ENCODE measurements at regions not wholly inside any gene's neighbourhood (a gene's known extent, or its start where the extent isn't known, plus 50 kb on each side); places are given as distances from the start of the nearest gene placed in this dataset.
"Not testable (repeated sequence)": the region's sequence is repeated elsewhere in the genome, so short reads cannot be mapped to it uniquely, and the experiment has no call there.

DNA sequence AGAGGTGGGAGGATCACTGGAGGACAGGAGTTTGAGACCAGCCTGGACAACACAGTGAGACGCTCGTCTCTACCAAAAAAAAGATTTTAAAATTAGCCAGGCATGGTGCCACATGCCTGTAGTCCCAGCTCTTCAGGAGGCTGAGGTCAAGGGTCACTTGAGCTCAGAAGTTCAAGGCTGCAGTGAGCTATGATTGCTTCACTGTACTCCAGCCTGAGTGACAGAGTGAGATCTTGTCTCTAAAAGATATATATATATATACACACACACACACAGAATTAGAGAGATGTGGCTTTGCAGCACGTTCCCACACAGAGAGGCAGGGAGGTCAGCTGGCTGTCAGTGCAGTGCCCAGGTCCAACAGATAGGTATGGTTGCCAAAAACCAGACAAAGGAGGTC lies 363.4 kb downstream of the BCL2L11 start:
- DNase-seq, result not testable (repeated sequence)

DNA sequence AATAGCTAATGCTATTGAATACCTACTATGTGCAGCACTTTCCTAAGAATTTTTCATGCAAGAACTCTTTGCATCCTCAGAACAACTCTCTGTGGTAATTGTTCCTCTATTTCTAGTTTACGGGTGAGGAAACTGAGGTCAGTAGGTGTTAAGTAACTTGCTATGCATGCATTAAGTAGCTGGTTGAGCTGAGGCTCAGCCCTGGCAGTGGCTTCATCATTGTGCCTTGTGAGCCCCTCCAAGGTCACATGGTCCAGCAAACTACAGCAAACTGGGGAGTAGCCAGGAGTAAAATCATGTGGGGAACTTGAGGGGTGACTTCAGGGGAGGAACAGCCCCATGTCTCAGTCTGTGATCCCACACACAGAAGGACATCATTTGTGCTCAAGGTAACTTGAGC lies 365.2 kb downstream of the BCL2L11 start:
- DNase-seq, result not testable (repeated sequence)

DNA sequence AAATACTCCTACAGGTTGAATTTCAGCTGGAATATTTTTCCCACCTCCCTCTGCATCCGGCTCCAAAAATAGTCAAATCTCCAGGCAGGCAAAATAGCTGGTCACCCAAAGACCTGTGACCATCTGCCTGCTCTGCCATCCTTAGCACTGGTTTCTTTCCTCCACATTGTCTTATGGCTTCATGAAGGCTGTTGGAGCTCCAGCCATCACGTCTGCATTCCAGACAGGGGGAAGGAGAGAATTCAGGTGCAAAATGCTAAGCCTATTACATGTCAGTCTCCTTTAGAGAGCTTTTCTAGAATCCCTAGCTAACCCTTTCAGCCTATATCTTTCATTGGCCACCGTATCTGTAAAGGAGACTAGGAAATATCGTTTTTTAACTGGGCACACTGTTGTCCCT lies 367.7 kb downstream of the BCL2L11 start:
- DNase-seq, result not testable (repeated sequence)

DNA sequence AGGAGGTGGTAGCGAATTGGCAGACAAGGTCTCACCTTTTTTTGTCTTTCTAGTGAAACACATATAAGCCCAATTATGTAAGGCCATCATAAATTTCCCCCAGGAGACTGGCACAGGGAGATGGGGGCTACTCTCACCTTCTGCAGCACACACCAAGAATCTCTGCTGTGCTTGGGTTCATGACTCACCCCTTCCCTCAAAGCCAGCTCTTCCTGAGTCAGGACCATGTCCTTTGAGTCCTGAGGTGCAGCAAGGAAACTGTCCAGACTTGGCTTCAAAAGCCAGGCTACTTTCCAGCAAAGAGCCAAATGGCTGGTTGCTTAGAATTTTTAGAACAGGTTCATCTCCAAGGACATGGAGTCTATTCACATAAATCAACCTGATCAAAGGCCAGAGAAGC lies 368.7 kb downstream of the BCL2L11 start:
- not testable (repeated sequence) for DNase-seq

DNA sequence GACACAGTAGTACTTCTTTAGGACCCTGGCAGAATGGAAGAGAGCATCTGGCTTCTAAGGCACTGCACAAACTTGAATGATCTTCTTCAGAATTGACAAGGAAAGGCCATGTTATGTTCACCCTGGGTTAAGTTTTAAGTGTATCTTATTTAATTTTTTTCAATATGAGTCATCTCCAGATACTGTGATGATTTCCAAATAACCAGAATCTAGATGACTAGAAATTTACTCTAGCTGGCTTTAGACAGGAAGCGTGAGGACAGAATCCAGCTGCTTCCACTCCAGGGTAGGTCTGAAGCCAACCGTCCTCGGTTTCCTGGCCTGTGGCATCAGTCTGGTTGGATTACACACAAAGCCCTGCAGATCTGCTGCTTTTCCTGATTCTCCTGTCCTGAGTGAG lies 370.5 kb downstream of the BCL2L11 start:
- DNase-seq, result not testable (repeated sequence)

DNA sequence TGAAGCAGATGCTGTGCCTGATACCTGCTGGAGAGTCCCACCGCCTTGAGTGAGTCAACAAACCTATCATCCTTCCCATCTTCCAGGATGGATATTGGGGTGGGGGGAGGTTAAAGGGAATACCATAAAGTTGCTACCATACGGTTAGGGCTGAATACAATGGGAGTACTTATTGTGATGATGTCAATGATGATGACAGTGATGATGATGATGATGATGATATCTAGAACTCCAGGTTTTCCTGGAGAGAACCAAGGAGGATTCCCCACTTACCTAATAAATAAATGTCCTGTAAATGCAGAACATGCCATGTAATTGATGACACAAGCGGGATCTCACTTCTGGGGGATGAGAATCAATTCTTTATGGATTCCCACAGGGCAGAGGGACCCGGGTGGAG lies 370.9 kb downstream of the BCL2L11 start:
- DNase-seq, result not testable (repeated sequence)

DNA sequence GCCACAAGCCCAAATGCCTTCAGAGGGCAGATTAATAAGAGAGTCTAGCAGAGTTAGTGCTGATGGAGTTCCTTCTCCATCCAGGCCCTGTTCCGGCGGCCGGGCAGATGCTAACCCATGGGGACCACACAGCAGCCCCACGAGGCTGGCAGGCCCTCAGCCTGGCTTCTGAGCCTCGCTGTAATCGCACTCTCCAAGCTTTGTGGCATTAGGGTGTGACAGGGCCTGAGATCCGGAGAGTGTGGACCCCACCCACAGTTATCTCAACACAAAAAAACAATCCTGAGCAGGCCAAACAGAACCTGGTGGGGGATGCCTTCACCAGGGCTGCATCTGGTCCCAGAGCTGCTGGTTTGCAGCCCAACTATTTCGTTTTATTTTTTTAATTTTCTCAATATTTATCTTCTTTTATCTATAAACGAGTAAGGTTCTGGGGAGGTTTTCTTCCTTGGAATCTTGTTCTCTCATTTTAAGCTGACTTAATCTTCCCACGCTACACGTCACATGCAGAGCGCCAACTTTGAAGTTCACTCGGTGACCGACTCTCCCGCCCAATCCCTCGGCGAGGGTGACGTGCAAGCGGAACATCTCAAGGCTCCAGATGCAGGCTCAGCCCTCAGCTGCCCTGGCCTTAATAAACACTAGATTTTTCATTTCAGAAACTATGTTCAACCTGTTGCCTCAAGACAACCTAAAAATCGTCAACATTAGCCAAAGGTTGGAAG lies 372.4 kb downstream of the BCL2L11 start:
- DNase-seq, result not testable (repeated sequence)

DNA sequence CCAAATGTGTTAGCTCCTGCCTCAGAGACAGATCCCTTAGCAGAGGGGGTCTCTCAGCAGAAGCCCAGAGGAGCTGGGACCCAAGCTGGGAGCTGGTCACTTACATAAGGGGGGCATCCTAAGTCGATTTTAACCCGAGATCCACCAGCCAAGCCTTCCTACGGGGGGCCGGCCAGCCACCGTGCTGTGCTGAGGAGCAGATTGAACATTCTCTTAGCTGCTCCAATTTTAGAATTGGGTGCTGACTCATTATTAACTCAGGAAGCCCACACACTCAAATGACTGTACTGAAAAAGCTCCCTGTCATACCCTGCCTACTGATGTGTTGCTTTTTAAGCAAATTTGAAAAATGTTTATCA lies 373.0 kb downstream of the BCL2L11 start:
- not testable (repeated sequence) for DNase-seq

DNA sequence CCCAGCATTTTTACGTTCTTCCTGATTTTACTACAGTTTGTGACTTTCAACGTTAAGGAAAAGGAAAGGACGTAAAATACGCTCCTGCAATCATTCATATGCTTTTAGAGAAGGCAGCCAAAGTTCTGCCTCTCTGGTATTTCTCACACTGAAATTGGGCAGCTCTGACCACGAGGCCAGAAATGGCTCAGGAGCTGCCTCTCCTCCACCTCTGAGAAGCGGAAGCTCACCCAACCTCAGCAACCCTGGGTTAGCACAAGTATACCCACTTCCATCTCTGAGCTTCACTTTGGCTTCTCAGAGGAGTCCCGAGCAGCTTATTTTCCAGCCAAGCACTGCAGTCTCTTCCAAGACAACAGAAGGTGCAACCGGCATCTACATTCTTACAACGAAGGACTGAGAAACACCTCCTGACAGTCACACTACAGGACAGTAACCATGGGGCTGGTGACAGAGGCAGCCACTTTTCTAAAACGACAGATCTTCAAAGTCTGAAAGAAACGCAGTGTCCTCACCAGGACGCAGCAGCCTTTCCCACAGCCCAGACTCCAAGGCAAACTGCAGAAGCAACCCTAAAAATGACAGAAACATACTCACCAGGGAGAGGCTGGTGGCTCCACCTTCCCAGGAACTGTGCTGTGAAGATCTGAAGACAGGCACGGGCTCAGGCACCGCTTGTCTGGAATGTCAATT lies 373.7 kb downstream of the BCL2L11 start:
- DNase-seq, result peak; percentile 20

DNA sequence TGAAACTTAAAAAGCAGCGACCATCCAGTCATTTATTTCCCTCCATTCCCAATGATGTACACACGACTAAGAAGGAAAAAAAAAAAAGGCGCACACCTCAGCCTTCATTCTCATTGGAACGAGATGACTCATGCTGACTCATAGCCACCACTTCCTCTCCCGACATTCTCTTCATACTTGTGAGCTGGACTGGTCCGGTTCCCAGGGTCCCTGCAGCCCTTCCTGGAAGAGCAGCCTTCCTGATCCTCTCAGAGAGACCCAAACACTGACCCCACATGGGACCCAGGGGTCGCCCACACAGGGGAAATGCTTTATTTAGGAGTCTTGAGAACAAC lies 374.2 kb downstream of the BCL2L11 start:
- not testable (repeated sequence) for DNase-seq

DNA sequence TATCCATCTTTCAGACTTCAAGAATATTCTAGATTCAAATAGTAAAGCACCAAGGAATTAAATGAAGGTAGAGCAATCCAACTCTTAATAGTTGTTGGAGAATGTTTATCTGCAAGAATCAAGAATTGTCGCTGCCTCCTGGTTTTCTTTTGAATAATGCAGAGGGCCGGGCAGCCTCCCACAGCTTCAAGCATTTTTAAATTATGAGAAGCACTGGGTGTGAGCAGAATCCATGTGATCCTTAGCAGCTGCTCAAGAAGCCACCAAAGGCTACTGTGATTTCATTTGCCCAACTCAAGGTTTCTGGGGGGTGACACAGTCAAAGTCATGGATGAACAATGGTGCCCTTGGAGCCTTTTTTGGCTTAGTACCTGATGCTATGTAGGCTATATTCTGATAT lies 374.9 kb downstream of the BCL2L11 start:
- not testable (repeated sequence) for DNase-seq

DNA sequence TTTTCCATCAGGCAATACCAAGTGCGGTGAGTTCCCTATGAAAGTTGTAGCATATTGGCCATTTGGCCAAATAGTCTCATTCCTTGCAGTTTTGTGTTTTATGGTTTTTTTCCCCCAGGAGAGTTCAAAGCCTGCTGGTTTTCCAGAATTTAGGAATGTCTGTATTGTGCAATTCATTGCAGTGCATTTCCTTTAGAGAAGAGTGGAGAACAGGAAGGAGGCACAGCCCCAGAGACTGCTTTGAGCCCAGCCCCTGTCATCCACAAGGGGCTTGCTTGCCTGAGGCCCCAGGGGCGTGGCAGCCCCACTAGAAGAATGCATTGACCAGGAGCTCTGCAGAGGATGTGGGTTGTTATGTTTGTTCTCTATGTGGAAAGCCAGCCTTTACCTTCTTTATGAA lies 375.5 kb downstream of the BCL2L11 start:
- not testable (repeated sequence) for DNase-seq

DNA sequence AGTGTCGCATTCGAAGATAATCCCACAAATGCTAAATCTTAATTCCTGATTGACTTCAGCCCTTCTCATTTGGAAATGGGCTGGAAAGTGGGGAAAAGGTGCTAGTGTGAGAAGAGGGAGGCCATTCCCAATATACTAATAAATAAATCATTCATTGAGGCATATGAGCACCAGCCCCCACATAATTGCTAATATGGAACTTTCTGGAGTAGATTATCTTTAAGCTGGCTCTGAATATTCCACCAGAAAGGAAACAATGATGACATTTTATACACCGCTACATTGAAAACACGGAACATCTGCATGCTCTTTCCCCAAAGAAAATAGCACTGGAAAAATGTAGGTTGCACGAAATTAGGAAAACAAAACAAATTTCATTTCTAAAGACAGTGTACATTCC lies 376.1 kb downstream of the BCL2L11 start:
- DNase-seq, result not testable (repeated sequence)

DNA sequence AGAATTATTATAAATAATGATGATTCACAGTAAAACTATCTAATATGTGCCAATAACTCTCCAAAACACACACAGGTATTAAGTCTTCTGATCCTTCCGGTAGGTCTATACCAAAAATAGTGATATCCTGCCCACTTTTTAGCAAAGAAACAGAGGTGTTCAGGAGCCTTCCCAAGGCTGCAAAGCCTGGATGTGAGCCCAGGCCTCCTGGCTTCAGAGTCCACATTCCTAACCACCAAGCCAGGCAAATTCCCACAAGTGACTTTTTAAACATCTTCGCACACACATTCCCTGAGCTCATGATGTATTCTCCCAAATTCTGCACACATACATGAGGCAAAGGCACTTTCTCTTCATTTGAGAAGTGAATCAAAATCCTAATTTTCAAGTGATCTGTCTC lies 376.6 kb downstream of the BCL2L11 start:
- DNase-seq, result not testable (repeated sequence)

DNA sequence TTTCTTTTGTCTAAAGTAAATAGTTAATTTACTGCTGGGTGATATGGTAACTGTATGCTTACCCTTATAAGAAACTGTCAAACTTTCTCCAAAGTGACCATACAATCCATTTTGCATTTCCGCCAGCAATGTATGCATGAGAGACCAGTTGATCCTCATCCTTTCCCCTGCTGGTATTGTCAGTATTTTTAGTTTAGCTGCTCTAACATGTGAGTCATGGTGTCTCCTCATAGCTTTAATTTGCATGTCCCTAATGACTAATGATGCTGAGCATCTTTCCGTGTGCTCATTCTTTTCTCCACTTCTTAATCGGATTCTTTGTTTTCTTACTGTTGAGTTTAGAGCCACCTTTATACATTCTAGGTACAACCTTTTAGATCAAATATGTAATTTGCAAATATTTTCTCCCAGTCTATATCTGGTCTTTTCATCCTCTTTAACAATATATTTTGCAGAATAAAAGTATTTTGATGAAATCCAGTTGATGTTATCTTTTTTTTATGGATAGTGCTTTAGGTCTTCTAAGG lies 379.9 kb downstream of the BCL2L11 start:
- DNase-seq, result not testable (repeated sequence)

DNA sequence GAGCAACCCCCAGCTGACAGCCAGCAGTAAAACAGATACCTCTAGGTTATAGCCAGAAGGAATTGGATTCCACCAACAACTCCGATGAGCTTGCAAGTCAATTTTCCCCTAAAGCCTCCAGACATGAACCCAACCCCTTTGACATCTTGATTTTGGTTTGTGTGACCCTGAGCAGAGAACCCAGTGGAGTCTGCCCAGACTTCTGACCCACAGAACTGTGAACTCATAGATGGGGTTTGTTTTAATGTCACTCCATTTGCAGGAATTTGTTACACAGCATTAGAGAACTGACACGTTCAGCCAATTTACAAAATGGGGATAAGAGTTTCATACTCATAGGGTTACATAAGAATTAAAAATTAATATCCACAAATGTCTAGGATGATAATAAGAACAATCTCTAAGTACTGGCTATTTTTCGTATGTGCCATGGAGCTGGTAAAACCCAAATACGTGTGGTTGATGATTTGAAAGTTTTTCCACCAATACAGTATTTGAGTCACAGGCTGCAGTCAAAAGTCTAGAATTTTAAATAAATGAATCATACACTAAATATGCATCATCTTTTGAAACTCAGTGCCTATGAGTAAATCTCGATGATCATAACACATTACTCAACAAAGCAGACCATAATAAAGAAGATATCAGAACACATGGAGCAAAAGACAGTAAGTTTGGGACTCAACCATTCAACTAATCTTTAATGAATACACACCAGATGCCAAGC lies 380.0 kb downstream of the ANAPC1 start:
- not testable (repeated sequence) for DNase-seq

DNA sequence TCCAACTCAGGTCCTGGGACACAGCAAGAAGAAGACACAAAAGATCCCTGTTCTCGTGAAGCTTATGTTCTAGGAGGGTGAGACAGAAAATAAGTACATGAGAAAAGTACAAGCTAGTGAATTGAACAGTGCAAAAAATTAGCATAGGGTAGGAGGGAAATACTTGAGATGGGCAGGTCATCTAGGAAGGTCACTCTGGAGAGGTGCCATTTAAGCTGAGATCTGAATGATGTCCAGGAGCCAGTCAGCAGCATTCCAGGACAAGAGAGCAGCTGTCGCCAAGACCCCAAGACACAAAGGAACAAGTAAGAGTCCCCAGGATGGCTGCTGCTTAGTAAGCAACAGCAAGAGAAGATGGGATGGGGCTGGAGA lies 379.4 kb downstream of the ANAPC1 start:
- not testable (repeated sequence) for DNase-seq

DNA sequence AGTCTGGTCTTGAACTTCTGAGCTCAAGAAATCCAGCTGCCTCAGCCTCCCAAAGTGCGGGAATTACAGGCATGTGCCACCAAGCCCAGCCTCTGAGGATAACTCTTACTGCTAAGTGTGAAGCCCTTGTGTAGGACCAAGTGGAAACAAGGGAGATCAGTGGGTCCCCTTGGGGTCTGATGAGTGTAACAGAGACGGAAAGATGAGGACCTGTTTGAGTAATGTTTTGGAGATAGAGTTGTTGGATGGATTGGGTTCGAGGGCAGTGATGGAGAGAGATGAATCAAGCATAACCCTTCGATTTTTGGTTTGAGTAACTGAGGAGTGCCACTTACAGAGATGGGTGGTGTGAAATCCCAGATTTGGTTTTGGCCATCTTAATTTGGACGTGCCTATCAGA lies 378.7 kb downstream of the ANAPC1 start:
- not testable (repeated sequence) for DNase-seq

DNA sequence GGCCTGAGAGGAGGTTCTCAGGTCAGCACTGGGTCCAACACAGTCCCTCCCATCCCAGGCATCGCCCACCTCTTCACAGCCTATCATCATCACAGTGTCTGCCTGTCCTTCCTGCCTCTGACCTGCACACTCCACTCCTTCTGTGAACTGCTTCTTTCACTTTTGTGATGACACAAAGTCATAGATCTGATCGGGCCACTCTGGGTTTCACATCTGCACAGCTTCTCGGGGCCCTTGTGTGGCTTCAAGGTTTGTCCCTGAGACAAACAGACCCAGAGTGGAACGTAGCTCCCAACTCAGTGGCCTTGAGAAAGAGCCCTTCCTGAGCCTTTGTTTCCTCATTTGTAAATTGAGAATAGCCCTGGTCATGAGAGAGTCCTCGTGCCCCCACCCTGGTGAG lies 377.1 kb downstream of the ANAPC1 start:
- not testable (repeated sequence) for DNase-seq

DNA sequence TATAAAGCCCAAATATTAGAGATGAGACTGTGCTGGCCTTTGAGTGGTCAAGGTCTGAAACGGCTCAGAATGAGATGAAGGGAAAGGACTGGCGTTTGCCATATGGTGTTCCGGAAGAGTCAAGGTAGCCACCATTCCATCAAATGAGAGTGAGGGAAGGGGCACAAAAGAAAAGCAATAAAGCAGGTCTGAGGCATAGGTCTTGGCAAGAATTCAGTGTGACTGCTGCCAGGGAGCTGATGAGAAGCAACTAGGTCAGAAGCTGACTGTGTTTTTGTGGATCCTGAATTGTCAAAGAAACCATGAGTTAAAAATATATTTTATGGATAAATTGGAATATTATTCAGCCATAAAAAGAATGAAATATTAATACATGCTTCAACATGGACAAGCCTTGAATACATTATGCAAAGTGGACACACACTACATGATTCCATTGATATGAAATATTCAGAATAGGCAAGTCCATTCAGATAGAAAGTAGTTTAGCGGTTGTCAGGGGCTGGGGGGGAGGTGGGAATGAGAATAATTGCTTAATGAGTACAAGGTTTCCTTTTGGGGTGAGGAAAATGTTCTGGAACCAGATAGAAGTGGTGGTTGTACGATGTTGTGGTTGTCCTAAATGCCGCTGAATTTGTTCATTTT lies 374.6 kb downstream of the ANAPC1 start:
- DNase-seq, result not testable (repeated sequence)

DNA sequence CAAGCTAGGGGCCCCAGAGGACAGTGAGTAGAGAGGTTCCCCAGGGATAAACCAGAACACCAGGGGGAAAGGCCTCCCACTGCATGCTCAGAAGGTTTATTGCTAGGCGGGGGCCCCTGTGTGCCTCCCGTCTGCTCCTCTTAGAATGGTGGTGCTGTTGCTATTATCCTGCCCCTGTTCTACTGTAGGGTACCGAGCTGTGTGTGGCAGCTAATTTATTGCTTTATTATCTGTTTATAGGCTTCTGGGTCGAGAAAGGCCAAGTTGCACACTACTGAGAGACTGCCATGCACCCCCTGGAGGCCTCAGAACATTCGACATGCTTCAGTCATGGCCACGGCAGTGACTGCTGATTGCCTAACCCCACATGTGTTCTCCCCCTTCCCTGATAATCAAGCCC lies 373.6 kb downstream of the ANAPC1 start:
- DNase-seq, result not testable (repeated sequence)

DNA sequence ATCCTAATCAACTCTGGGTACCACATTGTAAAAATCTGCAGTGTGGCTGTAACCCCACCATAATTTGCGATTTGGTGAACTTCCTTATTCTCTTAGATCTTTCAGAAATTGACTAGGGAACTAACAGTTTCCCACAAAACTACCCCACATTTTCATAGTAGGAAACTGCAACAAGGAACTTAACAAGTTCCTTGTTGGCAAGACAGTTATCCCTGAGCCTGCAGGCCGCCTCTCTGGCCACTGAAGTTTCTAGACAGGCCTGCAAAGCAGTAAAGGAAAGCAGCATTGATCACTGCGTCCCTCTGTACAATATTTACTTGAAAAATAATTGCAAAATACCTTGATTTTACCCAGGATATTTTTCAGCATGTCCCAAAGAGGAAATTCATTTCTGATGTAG lies 372.9 kb downstream of the ANAPC1 start:
- DNase-seq, result not testable (repeated sequence)

DNA sequence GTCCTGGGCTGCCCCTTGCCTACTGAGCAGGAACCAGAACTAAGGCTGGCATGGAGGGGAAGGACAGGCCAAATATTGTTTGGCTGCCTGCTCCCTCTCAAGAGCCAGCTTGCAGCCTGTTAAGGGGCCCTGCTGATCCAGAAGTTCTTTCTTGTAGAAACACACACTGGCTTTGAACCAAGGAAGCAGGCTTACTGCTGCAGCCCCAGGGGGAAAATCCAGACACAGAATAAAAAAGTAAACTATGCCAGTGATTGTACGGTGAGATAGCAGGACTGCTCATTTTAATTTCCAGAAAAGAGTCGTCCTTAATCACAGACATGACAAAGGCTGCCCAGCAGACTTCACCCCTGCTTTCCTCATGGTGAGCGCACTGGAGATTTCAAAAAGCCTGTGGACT lies 371.6 kb downstream of the ANAPC1 start:
- DNase-seq, result not testable (repeated sequence)
